H1 (cell line): ENCODE measurements at regions not wholly inside any gene's neighbourhood (a gene's known extent, or its start where the extent isn't known, plus 50 kb on each side); places are given as distances from the start of the nearest gene placed in this dataset.

ENCODE experiments used
- CHD1 ChIP-seq: IDR thresholded peaks from 2 replicates; pipeline ENCODE4 v1.6.1; 2012; ENCODE audit warnings: low read depth, low read length, improper control_type of control experiment
- CTBP2 ChIP-seq: IDR thresholded peaks from 2 replicates; pipeline ENCODE4 v1.7.0; 2011; ENCODE audit warnings: borderline replicate concordance, mild to moderate bottlenecking, moderate library complexity, mixed read lengths, low read length; ENCODE audit not compliant: insufficient read depth, insufficient read length
- EZH2 ChIP-seq: fragments of 200-600 bp; sonication (generic); IDR thresholded peaks from 2 replicates; pipeline ENCODE4 v1.7.1; 2012; ENCODE audit warnings: low read depth, mild to moderate bottlenecking, moderate library complexity, low read length, inconsistent platforms; ENCODE audit not compliant: severe bottlenecking
- NRF1 ChIP-seq: IDR thresholded peaks from 2 replicates; pipeline ENCODE4 v1.6.1; 2011; ENCODE audit warnings: mild to moderate bottlenecking, low read depth, low read length, improper control_type of control experiment
- POLR2A ChIP-seq, 2 experiments: IDR thresholded peaks; 1 replicate in 1 of 2; 2 replicates in 1 of 2; pipeline ENCODE4 v1.6.1; 2011; ENCODE audit warnings: low read depth in 2 of 2, low read length in 2 of 2, mild to moderate bottlenecking in 2 of 2; ENCODE audit errors: control extremely low read depth in 1 of 2
- POLR2AphosphoS5 ChIP-seq: IDR thresholded peaks from 2 replicates; pipeline ENCODE4 v1.6.1; 2011; ENCODE audit warnings: low read depth, low read length
- POU5F1 ChIP-seq: IDR thresholded peaks from 2 replicates; pipeline ENCODE4 v1.6.1; 2011; ENCODE audit warnings: low read depth, mild to moderate bottlenecking, low read length, moderate library complexity
- YY1 ChIP-seq: IDR thresholded peaks from 2 replicates; pipeline ENCODE4 v1.6.1; 2011; ENCODE audit warnings: low read depth, mild to moderate bottlenecking, low read length
- TF ChIP-seq, protein P1 (sequence below), 3 experiments: IDR thresholded peaks; 1 replicate in 2 of 3; 2 replicates in 1 of 3; pipeline versions ENCODE4 v1.5.1 to v1.6.1; 2011; ENCODE audit warnings: low read length in 3 of 3, mild to moderate bottlenecking in 3 of 3, inconsistent platforms in 2 of 3, low read depth in 1 of 3, moderate library complexity in 1 of 3; ENCODE audit not compliant: insufficient read depth in 1 of 3; ENCODE audit errors: control extremely low read depth in 1 of 3
- TF ChIP-seq, protein P2 (sequence below): IDR thresholded peaks from 2 replicates; pipeline ENCODE4 v1.6.1; 2011; ENCODE audit warnings: low read depth, mild to moderate bottlenecking, low read length; ENCODE audit not compliant: insufficient read depth

DNA sequence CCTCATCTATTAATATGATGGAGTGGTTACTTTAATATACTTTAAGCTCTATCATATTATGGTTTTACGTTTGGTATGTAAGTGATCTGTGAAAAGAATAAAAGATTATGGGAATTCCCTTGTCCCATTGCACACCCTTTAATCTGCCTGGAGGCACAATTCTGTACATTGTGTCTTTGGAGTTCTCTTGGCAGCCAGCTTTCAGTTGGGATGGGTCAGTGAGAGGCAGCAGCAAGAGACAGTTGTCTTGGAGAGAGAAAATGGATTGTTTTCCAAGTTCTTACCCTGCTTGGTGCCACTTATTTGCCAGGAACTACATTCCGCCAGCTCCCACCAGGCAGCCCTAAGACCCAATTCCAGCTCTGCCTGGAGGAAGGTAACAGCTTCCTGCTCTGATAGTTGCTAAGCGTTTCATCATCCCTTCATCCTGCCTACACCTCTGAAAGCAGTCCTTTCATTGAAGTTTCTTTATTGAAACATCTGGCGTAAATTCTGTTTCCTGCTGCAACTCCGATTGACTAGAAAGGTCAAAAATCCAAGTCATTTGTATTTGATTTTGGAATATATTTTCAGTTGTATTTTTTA lies 365.2 kb downstream of the AKAIN1 start:
- no peak for TF ChIP-seq POU5F1
- TF ChIP-seq CHD1, result no peak
- TF ChIP-seq, protein P1, sequence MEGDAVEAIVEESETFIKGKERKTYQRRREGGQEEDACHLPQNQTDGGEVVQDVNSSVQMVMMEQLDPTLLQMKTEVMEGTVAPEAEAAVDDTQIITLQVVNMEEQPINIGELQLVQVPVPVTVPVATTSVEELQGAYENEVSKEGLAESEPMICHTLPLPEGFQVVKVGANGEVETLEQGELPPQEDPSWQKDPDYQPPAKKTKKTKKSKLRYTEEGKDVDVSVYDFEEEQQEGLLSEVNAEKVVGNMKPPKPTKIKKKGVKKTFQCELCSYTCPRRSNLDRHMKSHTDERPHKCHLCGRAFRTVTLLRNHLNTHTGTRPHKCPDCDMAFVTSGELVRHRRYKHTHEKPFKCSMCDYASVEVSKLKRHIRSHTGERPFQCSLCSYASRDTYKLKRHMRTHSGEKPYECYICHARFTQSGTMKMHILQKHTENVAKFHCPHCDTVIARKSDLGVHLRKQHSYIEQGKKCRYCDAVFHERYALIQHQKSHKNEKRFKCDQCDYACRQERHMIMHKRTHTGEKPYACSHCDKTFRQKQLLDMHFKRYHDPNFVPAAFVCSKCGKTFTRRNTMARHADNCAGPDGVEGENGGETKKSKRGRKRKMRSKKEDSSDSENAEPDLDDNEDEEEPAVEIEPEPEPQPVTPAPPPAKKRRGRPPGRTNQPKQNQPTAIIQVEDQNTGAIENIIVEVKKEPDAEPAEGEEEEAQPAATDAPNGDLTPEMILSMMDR (IDR thresholded peaks at IDR 0.05; ENCODE audit: control extremely low read depth in 1 of 3, insufficient read depth in 1 of 3, low read depth in 1 of 3, low read length in 3 of 3), result no peak
- no peak for TF ChIP-seq YY1
- TF ChIP-seq EZH2, result no peak
- TF ChIP-seq CTBP2, result no peak
- TF ChIP-seq, protein P2, sequence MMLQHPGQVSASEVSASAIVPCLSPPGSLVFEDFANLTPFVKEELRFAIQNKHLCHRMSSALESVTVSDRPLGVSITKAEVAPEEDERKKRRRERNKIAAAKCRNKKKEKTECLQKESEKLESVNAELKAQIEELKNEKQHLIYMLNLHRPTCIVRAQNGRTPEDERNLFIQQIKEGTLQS, result no peak
- TF ChIP-seq POLR2A (IDR thresholded peaks at IDR 0.05; ENCODE audit: control extremely low read depth in 1 of 2, low read depth in 2 of 2, low read length in 2 of 2), result no peak
- no peak for TF ChIP-seq POLR2AphosphoS5
- no peak for TF ChIP-seq NRF1
